H9 (cell line): ENCODE measurements at regions not wholly inside any gene's neighbourhood (a gene's known extent, or its start where the extent isn't known, plus 50 kb on each side); places are given as distances from the start of the nearest gene placed in this dataset.

Experiments used
- DNase-seq: peaks from one replicate; pipeline ENCODE4 v3.0.0-alpha.2; 2017
- H2AFZ ChIP-seq: one replicate; pipeline ENCODE4 v1.6.1; 2013; ENCODE audit warnings: mild to moderate bottlenecking, low read length, control low read depth, moderate library complexity
- H2AK5ac ChIP-seq: 2 replicates; pipeline ENCODE4 v1.6.1; 2013; ENCODE audit warnings: low read length, control low read depth, mixed read lengths; ENCODE audit not compliant: insufficient read length
- H2BK120ac ChIP-seq: one replicate; pipeline ENCODE4 v1.6.1; 2013; ENCODE audit warnings: low read depth, mild to moderate bottlenecking, low read length, control low read depth, inconsistent platforms; ENCODE audit not compliant: poor library complexity, severe bottlenecking
- H2BK12ac ChIP-seq: 2 replicates; pipeline ENCODE4 v1.6.1; 2013; ENCODE audit warnings: low read length, control low read depth, mixed read lengths, low read depth; ENCODE audit not compliant: insufficient read length
- H2BK15ac ChIP-seq: 2 replicates; pipeline ENCODE4 v1.6.1; 2013; ENCODE audit warnings: low read depth, low read length, control low read depth
- H2BK20ac ChIP-seq: one replicate; pipeline ENCODE4 v1.6.1; 2013; ENCODE audit warnings: low read depth, mild to moderate bottlenecking, low read length, control low read depth, inconsistent platforms; ENCODE audit not compliant: poor library complexity, severe bottlenecking
- H2BK5ac ChIP-seq: 2 replicates; pipeline ENCODE4 v1.6.1; 2013; ENCODE audit warnings: low read length, control low read depth, mixed read lengths; ENCODE audit not compliant: insufficient read length
- H3K14ac ChIP-seq: 2 replicates; pipeline ENCODE4 v1.6.1; 2013; ENCODE audit warnings: low read length, control low read depth; ENCODE audit not compliant: insufficient read depth
- H3K18ac ChIP-seq: 2 replicates; pipeline ENCODE4 v1.6.1; 2013; ENCODE audit warnings: low read depth, mild to moderate bottlenecking, mixed read lengths, low read length, control low read depth; ENCODE audit not compliant: insufficient read length
- H3K23ac ChIP-seq: 2 replicates; pipeline ENCODE4 v1.6.1; 2013; ENCODE audit warnings: low read length, control low read depth, mixed read lengths, low read depth; ENCODE audit not compliant: insufficient read length
- H3K23me2 ChIP-seq: 2 replicates; pipeline ENCODE4 v1.6.1; 2013; ENCODE audit warnings: low read depth, mild to moderate bottlenecking, mixed read lengths, low read length, control low read depth; ENCODE audit not compliant: insufficient read length, poor library complexity, severe bottlenecking
- H3K27ac ChIP-seq: 2 replicates; pipeline ENCODE4 v1.5.1; 2013; ENCODE audit warnings: low read length, control low read depth, mixed read lengths, low read depth; ENCODE audit not compliant: insufficient read length
- H3K27me3 ChIP-seq: 2 replicates; pipeline ENCODE4 v1.6.1; 2013; ENCODE audit warnings: low read length, control low read depth, inconsistent platforms; ENCODE audit not compliant: insufficient read depth
- H3K4ac ChIP-seq: 2 replicates; pipeline ENCODE4 v1.6.1; 2013; ENCODE audit warnings: low read depth, mild to moderate bottlenecking, control low read depth, inconsistent platforms, low read length, moderate library complexity
- H3K4me1 ChIP-seq: 2 replicates; pipeline ENCODE4 v1.6.1; 2013; ENCODE audit warnings: low read length, control low read depth, inconsistent platforms; ENCODE audit not compliant: insufficient read depth
- H3K4me2 ChIP-seq: 2 replicates; pipeline ENCODE4 v1.6.1; 2013; ENCODE audit warnings: low read length, control low read depth, mixed read lengths; ENCODE audit not compliant: insufficient read length, insufficient read depth
- H3K56ac ChIP-seq: 2 replicates; pipeline ENCODE4 v1.6.1; 2013; ENCODE audit warnings: low read depth, mild to moderate bottlenecking, mixed read lengths, low read length, control low read depth; ENCODE audit not compliant: insufficient read length
- H3K79me1 ChIP-seq: 2 replicates; pipeline ENCODE4 v1.6.1; 2013; ENCODE audit warnings: low read depth, mild to moderate bottlenecking, moderate library complexity, low read length, control low read depth, inconsistent platforms; ENCODE audit not compliant: insufficient read depth, poor library complexity, severe bottlenecking
- H3K79me2 ChIP-seq: 2 replicates; pipeline ENCODE4 v1.6.1; 2013; ENCODE audit warnings: low read length, control low read depth, inconsistent platforms; ENCODE audit not compliant: insufficient read depth
- H3K9ac ChIP-seq: 2 replicates; pipeline ENCODE4 v1.6.1; 2013; ENCODE audit warnings: low read length, control low read depth, mixed read lengths; ENCODE audit not compliant: insufficient read length; ENCODE audit errors: extremely low read depth
- H3K9me3 ChIP-seq: one replicate; pipeline ENCODE4 v1.6.1; 2013; ENCODE audit warnings: low read depth, low read length, inconsistent platforms; ENCODE audit not compliant: control insufficient read depth
- H3T11ph ChIP-seq: one replicate; pipeline ENCODE4 v1.6.1; 2013; ENCODE audit warnings: mild to moderate bottlenecking, low read length, control low read depth, inconsistent platforms
- H4K20me1 ChIP-seq: one replicate; pipeline ENCODE4 v1.6.1; 2013; ENCODE audit not compliant: control insufficient read depth, insufficient read length, insufficient read depth
- H4K5ac ChIP-seq: 2 replicates; pipeline ENCODE4 v1.6.1; 2013; ENCODE audit warnings: low read depth, mild to moderate bottlenecking, mixed read lengths, low read length, control low read depth; ENCODE audit not compliant: insufficient read length
- H4K8ac ChIP-seq: replicated peaks from 2 replicates; pipeline ENCODE4 v1.6.1; 2013; ENCODE audit warnings: low read length, control low read depth, mixed read lengths, low read depth; ENCODE audit not compliant: insufficient read length
- H4K91ac ChIP-seq: 2 replicates; pipeline ENCODE4 v1.6.1; 2013; ENCODE audit warnings: low read depth, mild to moderate bottlenecking, moderate library complexity, mixed read lengths, low read length, control low read depth; ENCODE audit not compliant: insufficient read length
- H3K27ac Mint-ChIP-seq, 3 experiments: 2 replicates in 2 of 3; 3 replicates in 1 of 3; pipeline ENCODE4 v1.8.0; 2020 to 2021; ENCODE audit warnings: mixed read lengths in 3 of 3, mild to moderate bottlenecking in 1 of 3, moderate library complexity in 1 of 3
- H3K27me3 Mint-ChIP-seq: 2 replicates; pipeline ENCODE4 v1.8.0; 2021; ENCODE audit warnings: low read depth, mild to moderate bottlenecking, moderate library complexity, mixed read lengths
- H3K36me3 Mint-ChIP-seq, 3 experiments: 2 replicates in 2 of 3; 3 replicates in 1 of 3; pipeline ENCODE4 v1.8.0; 2020 to 2021; ENCODE audit warnings: low read depth in 3 of 3, mixed read lengths in 3 of 3; ENCODE audit not compliant: insufficient read depth in 1 of 3
- H3K4me1 Mint-ChIP-seq, 2 experiments: 2 replicates each; pipeline ENCODE4 v1.8.0; 2020; ENCODE audit warnings: mixed read lengths in 2 of 2
- H3K4me3 Mint-ChIP-seq, 2 experiments: 2 replicates in 1 of 2; 3 replicates in 1 of 2; pipeline ENCODE4 v1.8.0; 2020 to 2021; ENCODE audit warnings: mild to moderate bottlenecking in 2 of 2, mixed read lengths in 2 of 2, moderate library complexity in 1 of 2
- H3K9me3 Mint-ChIP-seq, 2 experiments: 2 replicates in 1 of 2; 3 replicates in 1 of 2; pipeline ENCODE4 v1.8.0; 2020; ENCODE audit warnings: mild to moderate bottlenecking in 2 of 2, mixed read lengths in 2 of 2, moderate library complexity in 1 of 2
- CTCF ChIP-seq: fragments of 200-600 bp; sonication (generic); conservative IDR thresholded peaks from 3 replicates; pipeline ENCODE4 v1.8.0; 2021; ENCODE audit warnings: antibody characterized with exemption, mild to moderate bottlenecking
- WGBS: extraction: QIAGEN DNeasy Blood & Tissue Kit; methylation state at CpG from one replicate; pipeline ENCODE4 v1.1.7; 2013; ENCODE audit warnings: missing lambda C conversion rate, low lambda C conversion rate, mixed read lengths; ENCODE audit not compliant: insufficient read length; ENCODE audit errors: extremely low coverage; 5-methylcytosine and 5-hydroxymethylcytosine counted together

GRCh38 chr12:84036912-84037311 is 875.7 kb downstream of the SLC6A15 start:
- Histone ChIP-seq H3K18ac (no peak overlapping the region), H3K9me3 (peaks cover 13% of the 10 kb centered on the region), H4K8ac (no peak overlapping the region), H4K20me1 (no peaks in the 10 kb centered on the region), H3K4me1 (no peaks in the 10 kb centered on the region), H2AK5ac (no peak overlapping the region), H3K27me3 (no peaks in the 10 kb centered on the region), H3K4me2 (no peak overlapping the region), H2AFZ (no peak overlapping the region), H3K9ac (no peak overlapping the region), H2BK120ac (no peak overlapping the region), H2BK12ac (no peak overlapping the region), H3K23me2 (no peaks in the 10 kb centered on the region), H4K91ac (no peak overlapping the region), H2BK20ac (no peak overlapping the region), H3K23ac (no peak overlapping the region), H3K14ac (no peak overlapping the region), H4K5ac (no peak overlapping the region), H2BK5ac (no peak overlapping the region), H2BK15ac (no peak overlapping the region), H3K27ac (no peak overlapping the region), H3K56ac (no peak overlapping the region), H3K4ac (no peak overlapping the region), H3K79me2 (no peaks in the 10 kb centered on the region), H3T11ph (no peak overlapping the region), H3K79me1 (no peaks in the 10 kb centered on the region)
- DNase-seq, result no peak
- no peak for TF ChIP-seq CTCF
- H3K9me3 Mint-ChIP-seq, result peaks cover 16 to 21% of the 10 kb centered on the region in 2 experiments
- H3K27me3 Mint-ChIP-seq, result peaks cover 11% of the 10 kb centered on the region
- H3K27ac Mint-ChIP-seq, result no peak overlapping the region
- no CpG with 5 or more reads among the region's 3 CpGs for WGBS
- no peak overlapping the region for H3K4me3 Mint-ChIP-seq
- peaks cover 7 to 11% of the 10 kb centered on the region in 2 experiments for H3K4me1 Mint-ChIP-seq
- H3K36me3 Mint-ChIP-seq, result peaks cover 3 to 9% (median 5%) of the 10 kb centered on the region in 3 experiments; a peak in 6 of 7 replicates
